ENCODE measurements at regions not wholly inside any gene's neighbourhood (a gene's known extent, or its start where the extent isn't known, plus 50 kb on each side); places are given as distances from the start of the nearest gene placed in this dataset.
A peak's percentile ranks its signal among the peaks of the same experiment; 100 is the strongest.
"Not testable (repeated sequence)": the region's sequence is repeated elsewhere in the genome, so short reads cannot be mapped to it uniquely, and the experiment has no call there.

GRCh38 chr6:101114703-101115102 lies 233.6 kb upstream of the ASCC3 start:
- DNase-seq, result peak; percentile 76

GRCh38 chr6:101116337-101116736 lies 235.2 kb upstream of the ASCC3 start:
- no peak for DNase-seq

- no peak for DNase-seq
Measured at GRCh38 chr6:101117393-101118135, 236.4 kb upstream of the ASCC3 start.

- no peak for DNase-seq
Measured at GRCh38 chr6:101118136-101118396, 236.9 kb upstream of the ASCC3 start.

GRCh38 chr6:101120747-101121146 lies 239.6 kb upstream of the ASCC3 start:
- no peak for DNase-seq

GRCh38 chr6:101125380-101125971 lies 244.3 kb upstream of the ASCC3 start:
- DNase-seq, result no peak

GRCh38 chr6:101126501-101126900 lies 245.4 kb upstream of the ASCC3 start:
- DNase-seq, result no peak

- no peak for DNase-seq
Measured at GRCh38 chr6:101129851-101130250, 248.7 kb upstream of the ASCC3 start.

GRCh38 chr6:101146389-101146788 lies 247.1 kb upstream of the GRIK2 start:
- no peak for DNase-seq

GRCh38 chr6:101150226-101150625 lies 243.3 kb upstream of the GRIK2 start:
- no peak for DNase-seq

GRCh38 chr6:101157638-101158037 lies 235.9 kb upstream of the GRIK2 start:
- DNase-seq, result not testable (repeated sequence)

GRCh38 chr6:101163611-101164010 lies 229.9 kb upstream of the GRIK2 start:
- DNase-seq, result no peak

- DNase-seq, result no peak
Measured at GRCh38 chr6:101167638-101168037, 225.9 kb upstream of the GRIK2 start.

GRCh38 chr6:101171049-101171448 lies 222.5 kb upstream of the GRIK2 start:
- not testable (repeated sequence) for DNase-seq

GRCh38 chr6:101178748-101179147 lies 214.8 kb upstream of the GRIK2 start:
- DNase-seq, result no peak

GRCh38 chr6:101181006-101181405 lies 212.5 kb upstream of the GRIK2 start:
- DNase-seq, result no peak

GRCh38 chr6:101188285-101188798 lies 205.2 kb upstream of the GRIK2 start:
- not testable (repeated sequence) for DNase-seq

GRCh38 chr6:101195588-101195987 lies 197.9 kb upstream of the GRIK2 start:
- no peak for DNase-seq

GRCh38 chr6:101199441-101199840 lies 194.1 kb upstream of the GRIK2 start:
- no peak for DNase-seq

GRCh38 chr6:101202867-101203374 lies 190.6 kb upstream of the GRIK2 start:
- no peak for DNase-seq

GRCh38 chr6:101203664-101204063 lies 189.8 kb upstream of the GRIK2 start:
- no peak for DNase-seq

GRCh38 chr6:101208152-101208551 lies 185.4 kb upstream of the GRIK2 start:
- no peak for DNase-seq

GRCh38 chr6:101212640-101213039 lies 180.9 kb upstream of the GRIK2 start:
- DNase-seq, result no peak

- no peak for DNase-seq
Measured at GRCh38 chr6:101222007-101222406, 171.5 kb upstream of the GRIK2 start.

- DNase-seq, result no peak
Measured at GRCh38 chr6:101224751-101225150, 168.8 kb upstream of the GRIK2 start.
